OCI-LY7 (cell line): ENCODE measurements at regions not wholly inside any gene's neighbourhood (a gene's known extent, or its start where the extent isn't known, plus 50 kb on each side); places are given as distances from the start of the nearest gene placed in this dataset.

ENCODE experiments used
- EZH2phosphoT487 ChIP-seq: fragments of 200-600 bp; sonication (generic); IDR thresholded peaks from 2 replicates; pipeline ENCODE4 v1.6.1; 2018; ENCODE audit warnings: low read depth, borderline replicate concordance, mild to moderate bottlenecking, mixed run types, antibody characterized with exemption, low read length, moderate library complexity, mixed read lengths
- TF ChIP-seq, protein P1 (sequence below): fragments of 200-600 bp; sonication (generic); conservative IDR thresholded peaks from 2 replicates; pipeline ENCODE4 v1.5.1; 2014; ENCODE audit warnings: mild to moderate bottlenecking, antibody characterized with exemption, low read length, moderate library complexity, mixed read lengths

DNA sequence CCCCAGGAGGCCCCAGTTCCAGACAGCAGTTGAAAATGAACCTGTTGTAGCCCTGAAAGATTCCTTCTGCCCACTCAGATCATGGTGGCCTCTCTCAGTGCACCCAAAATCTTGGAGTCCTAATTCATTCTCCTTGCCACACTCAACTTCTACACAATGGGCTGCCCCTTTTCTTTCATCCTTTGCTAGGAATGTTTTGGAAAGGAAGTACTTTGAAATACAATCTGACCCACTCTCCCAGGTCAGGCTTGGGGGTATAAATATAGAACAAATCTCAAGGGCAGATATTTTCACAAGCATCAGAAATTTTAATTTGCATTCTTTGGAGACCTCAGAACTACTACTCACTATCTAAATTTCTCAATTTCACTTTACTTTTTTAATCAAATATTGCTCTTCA, 103.2 kb upstream of the SH3BP4 start:
- TF ChIP-seq, protein P1, sequence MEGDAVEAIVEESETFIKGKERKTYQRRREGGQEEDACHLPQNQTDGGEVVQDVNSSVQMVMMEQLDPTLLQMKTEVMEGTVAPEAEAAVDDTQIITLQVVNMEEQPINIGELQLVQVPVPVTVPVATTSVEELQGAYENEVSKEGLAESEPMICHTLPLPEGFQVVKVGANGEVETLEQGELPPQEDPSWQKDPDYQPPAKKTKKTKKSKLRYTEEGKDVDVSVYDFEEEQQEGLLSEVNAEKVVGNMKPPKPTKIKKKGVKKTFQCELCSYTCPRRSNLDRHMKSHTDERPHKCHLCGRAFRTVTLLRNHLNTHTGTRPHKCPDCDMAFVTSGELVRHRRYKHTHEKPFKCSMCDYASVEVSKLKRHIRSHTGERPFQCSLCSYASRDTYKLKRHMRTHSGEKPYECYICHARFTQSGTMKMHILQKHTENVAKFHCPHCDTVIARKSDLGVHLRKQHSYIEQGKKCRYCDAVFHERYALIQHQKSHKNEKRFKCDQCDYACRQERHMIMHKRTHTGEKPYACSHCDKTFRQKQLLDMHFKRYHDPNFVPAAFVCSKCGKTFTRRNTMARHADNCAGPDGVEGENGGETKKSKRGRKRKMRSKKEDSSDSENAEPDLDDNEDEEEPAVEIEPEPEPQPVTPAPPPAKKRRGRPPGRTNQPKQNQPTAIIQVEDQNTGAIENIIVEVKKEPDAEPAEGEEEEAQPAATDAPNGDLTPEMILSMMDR, result no peak
- no peak for TF ChIP-seq EZH2phosphoT487
